Smooth muscle cell of the brain vasculature (primary cell): ENCODE measurements at regions not wholly inside any gene's neighbourhood (a gene's known extent, or its start where the extent isn't known, plus 50 kb on each side); places are given as distances from the start of the nearest gene placed in this dataset.

Experiments
- DNase-seq: peaks from one replicate; pipeline ENCODE4 v3.0.0-alpha.2; 2012; ENCODE audit warnings: low read depth, low spot score

GRCh38 chr12:97093187-97093683 is 186.2 kb downstream of the NEDD1 start:
- DNase-seq = no peak

GRCh38 chr12:97097734-97098133 is 190.7 kb downstream of the NEDD1 start:
- no peak for DNase-seq

GRCh38 chr12:97109441-97109840 is 202.4 kb downstream of the NEDD1 start:
- DNase-seq = no peak

GRCh38 chr12:97112136-97112535 is 205.1 kb downstream of the NEDD1 start:
- no peak for DNase-seq

- DNase-seq = no peak
Observed at GRCh38 chr12:97118796-97119375, 211.8 kb downstream of the NEDD1 start.

- no peak for DNase-seq
Observed at GRCh38 chr12:97127061-97127460, 220.0 kb downstream of the NEDD1 start.

- DNase-seq = no peak
Observed at GRCh38 chr12:97131220-97131981, 224.3 kb downstream of the NEDD1 start.

- DNase-seq = no peak
Observed at GRCh38 chr12:97132270-97132669, 225.2 kb downstream of the NEDD1 start.

- no peak for DNase-seq
Observed at GRCh38 chr12:97134495-97134894, 227.4 kb downstream of the NEDD1 start.

- no peak for DNase-seq
Observed at GRCh38 chr12:97140355-97140754, 233.3 kb downstream of the NEDD1 start.

GRCh38 chr12:97142737-97143410 is 235.8 kb downstream of the NEDD1 start:
- no peak for DNase-seq

GRCh38 chr12:97148941-97149559 is 242.0 kb downstream of the NEDD1 start:
- DNase-seq = no peak

GRCh38 chr12:97151481-97151880 is 244.4 kb downstream of the NEDD1 start:
- DNase-seq = no peak

- no peak for DNase-seq
Observed at GRCh38 chr12:97159377-97159776, 252.3 kb downstream of the NEDD1 start.

GRCh38 chr12:97160277-97160676 is 253.2 kb downstream of the NEDD1 start:
- no peak for DNase-seq

- DNase-seq = no peak
Observed at GRCh38 chr12:97162173-97162572, 255.1 kb downstream of the NEDD1 start.

- no peak for DNase-seq
Observed at GRCh38 chr12:97164936-97165335, 257.9 kb downstream of the NEDD1 start.

GRCh38 chr12:97167598-97167997 is 260.5 kb downstream of the NEDD1 start:
- DNase-seq = no peak

- DNase-seq = no peak
Observed at GRCh38 chr12:97168804-97169203, 261.7 kb downstream of the NEDD1 start.

- DNase-seq = no peak
Observed at GRCh38 chr12:97169889-97170567, 263.0 kb downstream of the NEDD1 start.

GRCh38 chr12:97173688-97174410 is 266.8 kb downstream of the NEDD1 start:
- DNase-seq = no peak
